DMS79 (cell line): ENCODE measurements at regions not wholly inside any gene's neighbourhood (a gene's known extent, or its start where the extent isn't known, plus 50 kb on each side); places are given as distances from the start of the nearest gene placed in this dataset.

Experiments
- DNase-seq: peaks from one replicate; lab custom pipeline; 2025; lab: John Stamatoyannopoulos, UW

DNA sequence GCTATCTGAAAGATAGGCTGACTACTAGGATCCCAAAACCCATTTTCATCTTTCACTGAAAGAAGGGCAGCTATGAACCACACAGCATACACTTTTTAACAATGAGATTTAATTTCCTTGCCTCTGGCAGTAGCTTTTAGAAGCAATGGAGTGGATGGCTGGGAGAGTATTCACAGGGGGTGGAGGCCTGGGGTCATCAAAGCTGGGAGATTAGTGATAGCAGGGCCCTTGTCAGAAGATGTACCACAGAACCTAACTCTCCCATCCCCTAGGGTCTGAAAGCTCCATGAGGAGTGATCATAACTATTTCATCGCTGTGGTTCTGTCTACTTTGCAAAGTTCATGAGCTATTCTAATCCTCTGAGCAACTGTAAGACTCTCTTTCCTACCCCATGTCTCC, 332.2 kb downstream of the PRELID2 start:
- DNase-seq, result no peak

DNA sequence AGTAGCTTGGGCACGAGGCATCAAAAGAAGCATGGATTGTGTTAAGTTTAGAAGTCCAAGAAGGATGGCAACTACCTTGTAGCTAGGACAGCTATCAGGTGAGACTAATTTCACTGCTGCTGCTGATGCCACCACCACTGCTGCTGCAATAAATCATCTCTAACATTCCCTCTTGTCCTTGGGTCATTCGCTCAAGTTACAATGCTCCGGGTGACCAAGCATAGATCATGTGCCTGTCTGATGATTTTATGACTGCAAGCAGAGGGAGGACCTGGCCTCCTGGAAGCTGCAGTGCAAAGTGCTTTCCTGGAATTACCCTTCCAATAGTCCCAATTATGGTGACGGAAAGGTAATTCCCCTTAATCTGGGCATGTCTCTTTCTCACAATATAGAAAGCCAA, 334.4 kb downstream of the PRELID2 start:
- DNase-seq, result no peak

DNA sequence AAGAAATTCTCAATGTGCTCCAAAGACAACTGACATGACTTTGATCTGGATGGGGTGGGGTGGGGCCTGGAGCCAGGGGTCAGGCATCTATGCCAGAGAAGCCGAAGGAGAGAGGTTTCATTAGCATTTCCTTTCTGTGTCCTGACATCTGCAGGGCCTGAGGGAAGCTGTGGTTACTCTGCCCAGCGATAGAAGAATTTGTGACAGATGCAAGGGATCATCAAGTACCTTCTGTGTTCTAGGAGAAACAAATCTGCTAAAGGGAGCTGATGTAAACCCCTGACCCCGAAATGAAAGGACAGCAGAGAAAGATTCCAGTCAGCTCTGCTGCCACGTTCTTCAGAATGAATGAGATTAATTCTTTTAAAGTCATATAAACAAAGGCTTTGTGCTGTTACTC, 335.7 kb downstream of the PRELID2 start:
- no peak for DNase-seq

DNA sequence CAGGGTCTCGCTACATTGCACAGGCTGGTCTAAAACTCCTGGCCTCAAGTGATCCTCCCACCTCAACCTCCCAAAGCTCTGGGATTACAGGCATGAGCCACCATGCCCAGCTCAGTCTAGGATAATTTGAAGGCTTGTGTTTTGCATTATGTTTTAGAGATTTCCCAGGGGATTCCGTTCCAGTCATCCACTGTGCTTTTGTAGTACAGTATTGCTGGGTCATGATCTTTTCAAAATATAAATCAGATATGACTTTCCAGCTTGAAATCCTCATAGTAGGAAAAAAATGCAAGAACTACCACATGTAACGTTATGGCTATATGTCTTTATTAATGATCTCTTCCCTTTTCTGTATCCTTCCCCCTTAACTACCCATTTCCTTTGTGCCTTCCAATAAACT, 338.1 kb downstream of the PRELID2 start:
- no peak for DNase-seq

DNA sequence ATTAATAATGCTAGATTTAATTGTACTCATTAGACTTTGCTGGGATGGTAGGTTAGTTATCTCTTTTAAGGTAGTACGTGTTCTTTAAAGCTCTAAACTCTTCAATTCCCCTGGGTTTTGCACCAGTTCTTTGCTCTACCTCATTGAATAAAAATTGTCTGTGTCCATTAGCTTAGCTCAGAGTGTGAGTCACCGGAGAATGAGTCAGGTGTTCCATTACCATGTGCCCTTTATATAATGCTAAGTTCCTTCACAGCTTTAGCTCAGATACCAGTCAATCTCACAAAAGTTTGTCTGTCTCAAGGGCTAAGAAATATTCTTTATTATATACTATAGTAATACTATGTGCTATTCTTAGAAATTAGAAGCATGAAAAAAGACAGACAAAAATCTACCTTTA, 339.4 kb downstream of the PRELID2 start:
- no peak for DNase-seq

DNA sequence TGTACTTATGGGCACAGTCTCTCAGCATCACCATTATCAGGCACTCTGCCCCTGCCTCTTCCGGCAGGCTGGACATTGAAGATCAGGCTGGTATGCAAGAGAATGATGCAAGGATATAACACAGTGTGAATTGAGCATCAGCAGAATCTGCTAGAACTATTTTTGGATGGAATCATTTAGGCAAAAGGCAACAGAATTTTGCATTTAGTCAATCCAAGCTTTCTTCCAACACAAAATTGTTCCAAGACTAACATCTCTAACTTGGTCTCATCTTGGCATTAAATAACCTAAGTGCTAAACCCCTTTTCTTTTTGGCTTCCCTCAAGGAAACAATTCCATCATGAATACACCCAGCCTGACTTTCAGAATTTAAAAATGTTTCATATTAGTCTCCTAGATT, 339.9 kb downstream of the PRELID2 start:
- no peak for DNase-seq

DNA sequence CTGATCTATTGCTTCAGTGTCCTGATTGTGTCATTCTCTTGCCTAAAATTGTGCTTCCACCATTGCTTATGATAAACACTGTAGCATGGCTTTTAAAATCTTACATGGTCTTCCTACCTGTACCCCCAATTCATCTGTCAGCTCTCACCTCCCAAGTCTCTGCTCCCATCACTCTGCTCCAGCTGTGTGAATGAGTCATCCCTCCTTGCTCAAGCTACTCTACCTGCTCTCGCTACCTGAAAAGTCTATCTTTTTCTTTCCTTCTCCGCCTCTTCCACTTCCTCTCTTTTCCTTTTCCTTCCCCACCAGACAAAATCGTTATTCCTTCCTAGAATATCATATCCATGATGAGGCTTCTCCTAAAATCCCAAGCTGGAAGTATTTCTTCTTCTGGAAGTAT, 341.7 kb downstream of the PRELID2 start:
- DNase-seq, result no peak

DNA sequence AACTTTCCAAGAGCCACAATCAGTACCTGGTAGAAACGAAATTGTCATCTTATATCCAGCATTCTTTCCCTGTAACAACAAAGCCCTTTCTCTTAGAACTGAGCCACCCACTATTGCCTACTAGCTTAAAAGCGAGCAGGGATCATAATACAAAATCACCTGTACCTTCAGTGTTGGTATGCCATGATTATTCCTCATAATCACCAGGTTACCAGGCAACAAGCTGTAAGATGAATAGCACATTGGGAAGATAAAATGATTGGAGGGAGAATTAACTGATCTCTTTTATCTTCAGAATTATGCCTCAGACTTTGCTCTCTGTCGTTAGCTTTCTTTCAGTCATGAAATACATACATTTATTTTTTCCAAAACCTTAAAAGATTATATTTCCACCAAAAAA, 345.6 kb downstream of the PRELID2 start:
- no peak for DNase-seq

DNA sequence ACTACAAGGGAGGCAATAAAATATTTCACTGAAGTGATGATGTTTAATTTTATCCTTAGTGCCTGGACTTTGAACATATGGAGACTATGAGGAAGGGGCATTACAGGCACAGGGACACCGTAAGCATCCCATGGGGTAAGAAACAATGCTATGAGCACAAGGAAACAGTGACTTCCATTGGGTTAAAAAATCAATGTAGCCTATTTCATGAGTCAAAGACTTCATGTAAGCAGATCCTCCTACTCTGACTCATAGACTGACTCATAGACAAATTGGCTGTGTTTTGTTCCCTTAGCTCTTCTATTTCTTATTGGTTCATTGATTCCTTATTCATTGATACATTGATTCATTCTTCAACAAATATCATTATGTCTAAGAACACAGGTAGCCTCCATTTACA, 351.0 kb downstream of the PRELID2 start:
- no peak for DNase-seq

DNA sequence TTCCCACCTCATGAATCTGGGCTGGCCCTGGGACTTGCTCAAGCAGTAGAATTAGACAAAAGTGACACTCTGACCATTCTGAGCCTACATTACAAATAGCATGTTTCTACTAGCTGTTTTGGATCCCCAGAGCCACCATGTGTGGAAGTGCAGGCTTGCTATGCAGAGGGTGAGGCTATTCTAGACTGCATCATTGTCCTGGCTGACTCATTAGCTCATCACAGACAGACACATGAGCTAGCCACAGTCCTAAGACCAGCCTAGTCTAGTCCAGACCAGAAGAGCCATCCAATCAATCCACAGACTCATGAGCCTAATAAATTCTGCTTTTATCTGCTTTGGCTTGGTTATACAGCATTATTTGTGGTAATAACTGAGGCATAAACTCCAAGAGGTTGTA, 351.9 kb downstream of the PRELID2 start:
- no peak for DNase-seq

DNA sequence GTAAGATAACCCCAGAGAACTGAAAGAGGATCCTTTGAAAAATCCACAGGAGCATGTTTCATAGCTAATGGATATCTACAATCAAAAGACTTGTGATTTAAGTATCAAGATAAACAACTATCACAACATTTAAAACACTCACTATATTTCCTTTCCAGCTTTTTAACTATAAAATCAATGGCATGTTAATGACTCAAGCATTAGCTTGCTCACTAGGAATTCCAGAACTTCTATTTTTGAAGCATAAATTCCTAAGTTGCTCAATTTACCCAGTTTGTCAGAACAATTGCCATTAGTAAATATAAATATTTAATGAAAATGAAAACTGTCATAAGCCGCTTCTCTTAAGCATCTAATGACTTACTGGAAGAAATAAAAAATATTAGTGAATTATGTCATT, 355.3 kb downstream of the PRELID2 start:
- DNase-seq, result no peak

DNA sequence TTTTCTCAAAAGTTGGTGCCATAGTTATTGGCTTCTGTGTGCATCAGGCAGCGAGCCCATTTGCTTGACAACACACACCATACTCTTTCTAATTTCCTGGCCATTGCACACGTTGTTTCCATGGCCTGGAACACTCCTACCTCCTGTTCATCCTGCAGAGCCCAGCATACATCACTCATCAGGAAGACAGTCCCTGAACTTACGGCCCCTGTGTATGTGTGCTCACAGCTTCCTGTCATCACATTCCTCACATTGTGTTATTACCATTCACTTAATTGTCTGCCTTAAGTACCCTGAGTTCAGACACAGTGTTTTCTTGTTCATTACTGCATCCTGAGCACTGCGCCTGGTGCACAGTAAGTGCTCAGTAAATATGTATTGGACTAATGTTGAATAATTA, 355.9 kb downstream of the PRELID2 start:
- DNase-seq, result no peak

DNA sequence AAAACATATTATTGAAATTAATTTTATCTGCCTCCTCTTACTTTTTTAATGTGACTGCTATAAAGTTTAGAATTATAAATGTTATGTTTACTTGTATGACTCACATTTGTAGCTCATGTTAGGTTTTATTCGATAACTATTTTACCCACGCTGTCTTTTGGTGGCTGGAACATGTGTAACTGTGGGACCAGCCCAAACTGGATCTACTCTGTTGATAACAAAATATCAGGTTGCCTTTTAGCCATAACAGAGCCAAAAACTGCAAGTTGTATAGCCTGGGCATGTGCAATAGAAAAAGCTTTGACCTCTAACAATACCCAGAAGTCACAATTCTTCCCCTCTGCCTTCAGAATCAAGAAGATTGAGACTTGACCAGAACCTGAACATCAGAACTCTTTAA, 356.5 kb downstream of the PRELID2 start:
- no peak for DNase-seq

DNA sequence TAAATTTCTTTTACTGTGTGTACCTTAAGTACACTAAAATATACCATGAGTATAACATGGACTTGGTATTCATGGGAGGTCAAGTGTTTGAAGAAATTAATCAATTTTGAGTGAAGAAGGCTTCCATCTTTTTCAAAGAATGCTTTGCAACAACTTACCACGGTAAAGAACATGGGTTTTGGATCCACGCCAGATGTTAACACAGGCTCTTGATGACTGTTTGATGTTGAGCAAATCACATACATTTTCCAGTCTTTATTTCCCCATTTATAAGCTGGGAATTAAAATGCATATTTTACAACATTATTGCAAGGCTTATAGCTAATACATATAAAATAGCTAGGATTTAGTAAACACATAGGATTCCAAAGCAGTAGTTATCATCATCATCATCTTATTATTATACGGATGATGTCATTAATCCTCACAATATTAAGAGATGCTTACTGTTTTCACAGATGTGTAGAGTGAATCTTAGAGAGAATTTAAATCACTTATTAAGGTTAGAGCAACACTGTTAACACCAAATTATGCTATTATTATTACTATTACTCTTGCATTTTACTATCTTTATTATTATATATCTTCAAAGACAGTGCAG, 362.0 kb downstream of the PRELID2 start:
- DNase-seq, result no peak

DNA sequence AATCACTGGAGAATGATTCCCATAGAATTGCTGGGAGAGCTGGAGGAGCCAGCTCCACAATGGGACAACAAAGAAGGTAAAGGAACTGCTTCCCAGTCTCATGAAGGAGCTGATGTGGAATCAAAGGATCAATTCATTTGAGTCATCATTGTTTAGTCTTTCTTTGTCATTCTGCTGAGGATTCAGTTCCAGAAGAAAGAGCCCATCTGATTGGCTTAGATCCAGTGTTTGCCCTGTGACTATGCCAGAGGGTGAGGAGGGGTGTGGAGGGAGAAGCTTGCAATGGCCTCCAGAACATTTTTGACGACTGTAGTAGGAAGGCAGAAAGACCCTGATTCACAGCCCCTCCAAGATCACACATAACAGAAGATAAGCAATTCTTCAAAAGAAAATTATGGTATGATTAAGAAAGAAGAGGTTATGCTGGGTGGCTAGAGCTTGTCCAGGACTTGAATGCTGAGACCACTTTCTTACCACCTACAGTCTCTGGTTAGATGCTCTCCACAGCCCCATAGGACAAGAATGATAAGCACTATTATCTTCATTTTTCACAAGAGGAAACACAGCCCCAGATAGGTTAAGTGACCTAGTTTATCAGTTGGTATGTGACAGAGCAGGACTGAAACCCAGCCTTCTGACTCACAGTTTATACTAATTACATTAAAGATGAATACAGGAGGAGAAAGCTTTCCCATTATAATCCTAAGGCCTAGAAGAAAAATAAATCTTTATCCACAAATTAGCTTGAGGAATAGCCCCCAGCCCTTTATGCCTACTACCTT, 363.1 kb downstream of the PRELID2 start:
- no peak for DNase-seq

DNA sequence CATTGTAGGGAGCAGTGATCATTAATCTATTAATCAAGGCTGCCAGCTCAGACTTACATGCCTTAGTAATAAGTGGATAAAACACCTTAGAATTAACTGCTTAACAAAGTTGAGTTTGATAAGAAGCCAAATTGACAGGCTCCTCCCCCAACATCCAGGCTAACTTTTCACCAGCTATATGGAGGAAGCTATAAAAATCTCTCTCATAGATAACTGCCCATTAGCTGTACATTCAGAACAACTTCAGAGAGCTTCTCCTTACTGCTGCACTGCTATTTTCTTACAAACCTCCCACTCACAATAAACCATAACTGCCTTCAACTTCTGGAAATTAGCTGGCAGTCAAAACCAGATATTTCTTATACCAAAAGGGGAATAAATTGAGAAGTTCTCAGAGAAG, 364.1 kb downstream of the PRELID2 start:
- no peak for DNase-seq

DNA sequence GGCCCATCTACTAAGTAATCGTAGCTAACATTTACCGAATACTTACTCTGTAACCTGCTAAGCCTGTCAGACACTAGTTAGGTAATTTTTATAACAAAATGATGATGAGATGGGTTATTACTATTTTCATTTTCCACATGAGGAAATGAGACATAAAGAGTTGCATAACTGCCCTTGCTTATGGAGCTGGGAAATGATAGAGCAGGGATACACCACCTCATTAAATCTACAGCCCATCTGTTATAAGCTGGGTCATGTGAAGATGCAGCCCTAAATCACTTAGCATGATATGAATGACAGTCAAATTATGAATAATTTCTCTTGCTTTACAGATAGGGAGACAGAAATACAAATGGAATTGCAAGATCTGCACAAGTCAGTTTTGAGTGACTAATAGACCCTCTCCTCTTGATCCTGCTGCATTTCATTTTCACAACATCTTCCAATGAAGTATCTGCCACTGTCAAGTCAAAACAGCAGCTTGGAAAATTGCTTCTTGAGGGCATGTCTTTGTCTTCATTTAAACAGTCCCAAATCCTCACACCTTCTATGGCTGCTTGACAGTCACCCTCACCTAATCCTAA, 364.7 kb downstream of the PRELID2 start:
- no peak for DNase-seq

DNA sequence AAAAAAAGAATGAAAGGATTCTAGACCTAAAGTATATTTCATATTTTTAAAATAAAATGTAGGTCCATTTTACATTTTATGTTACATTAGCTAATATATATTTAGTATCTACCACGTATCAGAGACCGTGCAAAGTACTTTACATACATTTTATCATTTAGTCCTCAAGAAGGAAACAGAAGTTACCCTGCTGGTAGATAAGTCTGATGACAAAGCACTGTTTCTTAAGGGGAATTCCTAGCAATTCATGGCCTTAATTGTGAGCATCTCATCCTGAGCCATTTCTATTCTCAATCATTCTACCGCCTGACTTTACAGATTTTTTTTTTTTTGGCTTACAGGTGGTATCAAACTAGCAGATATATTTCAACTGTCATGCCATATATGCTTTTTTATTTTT, 367.7 kb downstream of the PRELID2 start:
- no peak for DNase-seq

DNA sequence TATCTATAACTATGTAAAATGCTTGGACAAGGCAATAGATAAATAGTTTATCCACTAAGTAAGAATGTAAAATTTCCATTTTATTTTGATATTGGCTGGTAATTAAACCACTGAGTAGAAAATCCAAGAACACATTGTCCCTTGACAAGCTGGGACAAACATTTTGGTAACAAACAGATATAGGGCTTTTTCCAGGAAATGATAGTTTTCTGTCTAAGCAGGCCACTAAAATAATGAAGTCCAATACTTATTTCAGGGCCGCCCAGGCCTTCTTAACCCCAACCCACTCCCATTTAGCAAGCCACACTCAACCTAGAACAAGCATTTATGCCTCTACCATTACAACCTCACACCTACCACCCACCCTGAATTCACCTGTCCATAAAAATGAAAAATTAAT, 368.6 kb downstream of the PRELID2 start:
- no peak for DNase-seq

DNA sequence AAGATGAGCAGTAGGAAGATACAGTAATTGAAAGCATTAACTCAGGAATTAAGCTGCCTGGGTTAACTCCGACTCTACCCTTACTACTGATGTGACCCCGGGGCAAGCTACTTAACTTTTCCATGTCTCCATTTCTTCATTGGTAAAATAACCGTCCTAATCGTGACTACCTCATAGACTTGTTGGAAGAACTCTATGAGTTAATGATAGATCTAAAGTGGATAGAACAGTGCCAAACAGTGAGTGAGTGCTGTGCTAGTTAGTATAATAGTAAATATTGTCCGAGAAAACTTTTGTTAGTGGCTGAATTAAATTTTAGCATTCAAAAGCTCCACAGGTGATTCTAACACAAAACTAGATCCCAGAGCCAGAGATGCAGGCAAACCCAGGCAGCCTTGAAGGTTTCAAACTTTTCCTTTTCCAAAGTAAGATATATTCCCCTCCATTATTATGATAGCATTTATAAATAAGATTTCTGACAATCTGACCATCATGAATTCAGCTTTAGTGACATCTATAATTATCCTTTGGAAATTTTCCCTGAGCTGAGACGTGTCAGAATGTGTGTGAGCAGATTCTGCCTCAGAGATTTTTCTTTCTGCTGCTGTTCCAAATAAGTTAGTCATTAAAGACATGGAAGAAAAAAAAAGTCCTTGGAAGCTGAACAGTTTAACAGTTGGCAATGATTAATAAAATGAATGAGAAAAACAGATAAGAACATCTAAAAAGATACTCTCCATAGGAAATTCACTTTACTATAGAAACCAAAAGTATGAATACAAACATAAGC, 369.5 kb downstream of the PRELID2 start:
- DNase-seq, result no peak

DNA sequence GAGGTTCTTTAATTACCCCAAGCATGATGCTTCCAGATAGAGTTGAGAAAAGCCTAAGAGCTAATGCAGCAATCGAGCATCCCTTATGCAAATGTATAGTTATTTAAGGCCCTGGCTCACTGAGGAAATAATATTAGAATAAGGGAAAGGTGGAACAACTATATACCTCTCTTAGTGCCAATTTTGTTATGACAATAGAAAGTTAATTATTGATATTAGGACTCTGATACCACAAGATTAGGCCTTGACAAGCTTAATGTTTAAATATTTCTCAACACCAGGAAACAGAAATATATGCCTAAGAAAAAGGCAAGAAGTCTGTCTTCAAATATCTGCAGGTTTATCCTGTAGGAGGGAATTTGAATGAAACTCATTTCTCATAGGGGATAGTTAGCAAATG, 371.0 kb downstream of the PRELID2 start:
- DNase-seq, result no peak

DNA sequence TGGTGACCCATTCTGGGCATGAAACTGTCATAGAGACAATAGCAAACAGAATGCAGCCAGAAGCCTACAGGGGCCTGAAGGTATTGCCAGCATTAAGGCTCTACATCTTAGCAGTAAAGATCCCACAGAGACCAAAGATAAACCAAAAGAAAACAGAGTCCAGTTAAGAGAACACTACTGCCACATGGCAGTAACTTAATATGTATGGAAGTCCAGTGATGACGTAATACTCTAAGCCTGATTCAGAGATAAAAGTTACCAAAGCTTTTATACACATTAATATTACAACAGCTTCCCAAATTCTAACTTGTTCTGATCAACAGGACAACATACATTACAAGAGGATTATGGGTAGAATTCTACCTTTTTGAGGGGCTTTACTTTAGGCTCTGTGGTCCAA, 371.5 kb downstream of the PRELID2 start:
- no peak for DNase-seq

DNA sequence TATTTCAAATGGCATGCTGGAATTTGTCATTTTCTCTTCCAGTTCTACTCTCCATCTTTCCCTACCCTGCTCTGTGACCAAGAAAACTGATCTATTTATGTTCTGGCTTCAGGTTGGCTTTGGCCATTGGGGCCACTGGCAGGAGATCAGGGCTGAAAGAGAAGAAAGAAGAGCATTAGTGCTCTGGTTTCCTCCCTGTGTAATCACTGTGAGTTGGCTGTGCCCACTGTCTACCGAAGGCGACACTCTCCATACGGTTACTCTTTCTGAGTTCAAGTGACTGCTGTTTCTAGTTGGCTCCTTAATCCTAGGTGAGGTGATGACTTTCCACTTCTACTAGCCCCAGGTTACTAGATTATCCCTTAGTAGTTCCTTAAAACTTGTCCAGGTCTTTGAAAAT, 372.6 kb downstream of the PRELID2 start:
- DNase-seq, result no peak
